ENCODE measurements at regions not wholly inside any gene's neighbourhood (a gene's known extent, or its start where the extent isn't known, plus 50 kb on each side); places are given as distances from the start of the nearest gene placed in this dataset.

GRCh38 chr12:102534899-102535298, 54.5 kb upstream of the IGF1 start:
- TF ChIP-seq CTCF (IDR thresholded peaks at IDR 0.05; ENCODE audit: poor library complexity) (no peak), EZH2 (IDR thresholded peaks at IDR 0.05; ENCODE audit: borderline replicate concordance) (no peak)

All from hepatocyte (in vitro differentiated cells).